CD14-positive monocyte (primary cell): ENCODE measurements at regions not wholly inside any gene's neighbourhood (a gene's known extent, or its start where the extent isn't known, plus 50 kb on each side); places are given as distances from the start of the nearest gene placed in this dataset.

Experiments used
- DNase-seq, 3 donors: peaks; one replicate each; pipeline ENCODE4 v3.0.0-alpha.2; 2011 to 2022
- H2AFZ ChIP-seq: 2 replicates; pipeline ENCODE4 v1.6.0; 2012; ENCODE audit warnings: mild to moderate bottlenecking, low read depth, low read length, inconsistent platforms; ENCODE audit not compliant: insufficient read depth, poor library complexity, severe bottlenecking
- H3K27ac ChIP-seq, 2 donors: 1 replicate in 1 of 2; 2 replicates in 1 of 2; pipeline ENCODE4 v1.5.1; 2012 to 2013; ENCODE audit warnings: low read length in 2 of 2, control low read depth in 1 of 2, inconsistent platforms in 1 of 2, low read depth in 1 of 2, mild to moderate bottlenecking in 1 of 2
- H3K27me3 ChIP-seq, 2 donors: one replicate each; pipeline versions ENCODE4 v1.6.0 to v1.6.1; 2011 to 2013; ENCODE audit warnings: low read length in 2 of 2; ENCODE audit not compliant: control insufficient read depth in 2 of 2, insufficient read depth in 2 of 2
- H3K36me3 ChIP-seq, 2 donors: replicated peaks in 1 of 2; 1 replicate in 1 of 2; 2 replicates in 1 of 2; pipeline versions ENCODE4 v1.5.1 to v1.6.1; 2012 to 2013; ENCODE audit warnings: low read length in 2 of 2, control low read depth in 1 of 2, inconsistent platforms in 1 of 2, mild to moderate bottlenecking in 1 of 2; ENCODE audit not compliant: insufficient read depth in 2 of 2, control insufficient read depth in 1 of 2
- H3K4me1 ChIP-seq, 2 donors: 1 replicate in 1 of 2; 2 replicates in 1 of 2; pipeline versions ENCODE4 v1.5.1 to v1.6.1; 2012 to 2013; ENCODE audit warnings: low read length in 2 of 2, control low read depth in 1 of 2, inconsistent platforms in 1 of 2, mild to moderate bottlenecking in 1 of 2, moderate library complexity in 1 of 2; ENCODE audit not compliant: insufficient read depth in 2 of 2, control insufficient read depth in 1 of 2
- H3K4me2 ChIP-seq: replicated peaks from 2 replicates; pipeline ENCODE3; 2012; ENCODE audit warnings: low read length, moderate library complexity, mild to moderate bottlenecking; ENCODE audit not compliant: poor library complexity, severe bottlenecking; ENCODE audit errors: extremely low read depth
- H3K4me3 ChIP-seq, 3 experiments: fragments of 200-600 bp in 1 of 3; sonication (generic) in 1 of 3; replicated peaks in 1 of 3; 1 replicate in 2 of 3; 2 replicates in 1 of 3; pipeline ENCODE4 v1.5.1; 2011 to 2013; ENCODE audit warnings: low read length in 3 of 3, mild to moderate bottlenecking in 3 of 3, control low read depth in 2 of 3, low read depth in 2 of 3, inconsistent platforms in 1 of 3, moderate library complexity in 1 of 3
- H3K79me2 ChIP-seq: 2 replicates; pipeline ENCODE4 v1.6.0; 2012; ENCODE audit warnings: mild to moderate bottlenecking, control low read depth, inconsistent platforms, low read length, moderate library complexity; ENCODE audit not compliant: insufficient read depth
- H3K9ac ChIP-seq: 2 replicates; pipeline ENCODE4 v1.6.0; 2017; ENCODE audit warnings: low read length, mild to moderate bottlenecking; ENCODE audit not compliant: insufficient read depth, poor library complexity, severe bottlenecking
- H3K9me3 ChIP-seq, 2 donors: replicated peaks in 1 of 2; 1 replicate in 1 of 2; 2 replicates in 1 of 2; pipeline versions ENCODE4 v1.5.1 to v1.6.1; 2012 to 2013; ENCODE audit warnings: low read length in 2 of 2, control low read depth in 1 of 2; ENCODE audit not compliant: control insufficient read depth in 1 of 2, insufficient read depth in 1 of 2
- H4K20me1 ChIP-seq: 2 replicates; pipeline ENCODE4 v1.6.0; 2012; ENCODE audit warnings: mild to moderate bottlenecking, low read length, control low read depth, moderate library complexity; ENCODE audit not compliant: insufficient read depth
- H3K27ac Mint-ChIP-seq, 7 donors: one replicate each; pipeline ENCODE4 v1.8.0; 2020; ENCODE audit warnings: mild to moderate bottlenecking in 7 of 7, mixed read lengths in 7 of 7, moderate library complexity in 6 of 7, inconsistent platforms in 2 of 7
- H3K27me3 Mint-ChIP-seq, 3 donors: one replicate each; pipeline ENCODE4 v1.8.0; 2021 to 2022; ENCODE audit warnings: low read depth in 3 of 3, mild to moderate bottlenecking in 3 of 3, mixed read lengths in 3 of 3, moderate library complexity in 3 of 3, inconsistent platforms in 1 of 3
- H3K36me3 Mint-ChIP-seq, 2 donors: one replicate each; pipeline ENCODE4 v1.8.0; 2020; ENCODE audit warnings: mixed read lengths in 2 of 2, inconsistent platforms in 1 of 2, mild to moderate bottlenecking in 1 of 2
- H3K4me1 Mint-ChIP-seq: one replicate; pipeline ENCODE4 v1.8.0; 2020; ENCODE audit warnings: mild to moderate bottlenecking, mixed read lengths
- H3K4me3 Mint-ChIP-seq, 2 donors: one replicate each; pipeline ENCODE4 v1.8.0; 2020; ENCODE audit warnings: mild to moderate bottlenecking in 2 of 2, mixed read lengths in 2 of 2, moderate library complexity in 1 of 2
- H3K9me3 Mint-ChIP-seq, 7 donors: one replicate each; pipeline ENCODE4 v1.8.0; 2020 to 2022; ENCODE audit warnings: mixed read lengths in 7 of 7, mild to moderate bottlenecking in 6 of 7, moderate library complexity in 6 of 7, inconsistent platforms in 2 of 7
- CTCF ChIP-seq: fragments of 200-600 bp; IDR thresholded peaks from one replicate; pipeline ENCODE4 v1.8.0; 2022; ENCODE audit warnings: antibody characterized with exemption, mild to moderate bottlenecking
- WGBS: methylation state at CpG from one replicate; pipeline ENCODE4 v1.1.5; 2013; ENCODE audit warnings: missing lambda C conversion rate; ENCODE audit not compliant: insufficient coverage; 5-methylcytosine and 5-hydroxymethylcytosine counted together
- intact Hi-C, 2 donors: fragments of 100-400 bp; cut with micrococcal nuclease; formaldehyde crosslinking; loops; one replicate each; pipeline versions ENCODE4 v1.15.0 to v1.15.1; 2023

- DNase-seq = no peak
- H3K4me1 ChIP-seq = no peaks in the 10 kb centered on the region
- H3K9me3 ChIP-seq = peaks cover 0 to 2% of the 10 kb centered on the region in 2 donors
- peak overlapping the region in 1 of 7 donors; percentile 80 for H3K27ac Mint-ChIP-seq
- no peak for TF ChIP-seq CTCF
- 97% methylated on average over 15 of the region's 15 CpGs for WGBS
- H3K4me2 ChIP-seq = no peak overlapping the region
- no peak overlapping the region for H3K27ac ChIP-seq
- no peak overlapping the region for H3K9ac ChIP-seq
- H4K20me1 ChIP-seq = no peaks in the 10 kb centered on the region
- intact Hi-C loops = no loop called here
- no peak overlapping the region for H2AFZ ChIP-seq
- H3K27me3 ChIP-seq = no peaks in the 10 kb centered on the region
- peaks cover 1% of the 10 kb centered on the region for H3K4me1 Mint-ChIP-seq
- H3K9me3 Mint-ChIP-seq = peaks cover 0 to 11% (median 5%) of the 10 kb centered on the region in 7 donors
- no peak overlapping the region for H3K4me3 Mint-ChIP-seq
- H3K36me3 Mint-ChIP-seq = no peaks in the 10 kb centered on the region
- no peaks in the 10 kb centered on the region for H3K36me3 ChIP-seq
- H3K27me3 Mint-ChIP-seq = peaks cover 0 to 5% (median 1%) of the 10 kb centered on the region in 3 donors
- H3K79me2 ChIP-seq = no peaks in the 10 kb centered on the region
- no peak overlapping the region for H3K4me3 ChIP-seq
These were observed 335.9 kb downstream of the BRD1 start for GRCh38 chr22:49491726-49492125.

DNA sequence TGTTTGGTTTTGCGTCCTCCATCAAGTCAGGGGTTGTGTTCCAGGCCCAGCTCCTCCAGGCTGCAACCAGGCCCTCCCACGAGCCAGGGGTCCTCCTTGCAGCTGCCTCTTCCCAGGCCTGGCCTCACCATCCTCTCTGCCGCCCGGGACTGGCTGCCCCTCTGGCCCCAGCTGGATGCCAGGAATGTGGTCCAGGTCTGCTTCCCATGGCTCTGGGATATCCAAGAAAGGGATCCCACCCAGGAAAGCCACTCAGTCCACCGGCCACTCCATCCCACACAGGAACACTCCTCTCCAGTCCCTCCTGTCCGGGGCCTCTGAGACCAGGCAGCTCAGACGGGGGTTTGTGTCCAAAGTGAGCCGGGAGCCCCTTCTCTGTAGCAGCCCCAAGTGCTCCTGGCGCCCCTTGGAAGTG lies 336.4 kb downstream of the BRD1 start:
- no peak for TF ChIP-seq CTCF
- Mint-ChIP-seq H3K27me3 (peaks cover 0 to 5% (median 1%) of the 10 kb centered on the region in 3 donors), H3K4me3 (no peak overlapping the region), H3K27ac (no peak overlapping the region), H3K4me1 (peaks cover 3% of the 10 kb centered on the region), H3K36me3 (no peaks in the 10 kb centered on the region), H3K9me3 (peaks cover 0 to 8% (median 3%) of the 10 kb centered on the region in 7 donors)
- no peaks in the 10 kb centered on the region for H3K36me3 ChIP-seq
- no peak overlapping the region for H3K4me2 ChIP-seq
- DNase-seq = no peak
- no peaks in the 10 kb centered on the region for H4K20me1 ChIP-seq
- no peaks in the 10 kb centered on the region for H3K27me3 ChIP-seq
- no peaks in the 10 kb centered on the region for H3K9me3 ChIP-seq
- no peak overlapping the region for H3K27ac ChIP-seq
- H3K9ac ChIP-seq = no peak overlapping the region
- H3K4me3 ChIP-seq = no peak overlapping the region
- peaks cover under 1 to 2% of the 10 kb centered on the region in 2 donors for H3K4me1 ChIP-seq
- H3K79me2 ChIP-seq = no peaks in the 10 kb centered on the region
- no peak overlapping the region for H2AFZ ChIP-seq
- 93% methylated on average over 9 of the region's 9 CpGs for WGBS
- intact Hi-C loops = no loop called here
